Neural cell (in vitro differentiated cells): ENCODE measurements at regions not wholly inside any gene's neighbourhood (a gene's known extent, or its start where the extent isn't known, plus 50 kb on each side); places are given as distances from the start of the nearest gene placed in this dataset.

Experiments used
- H2AFZ ChIP-seq: fragments of 200-600, 300-800 bp; sonication (generic), shearing (Covaris generic); 2 replicates; pipeline ENCODE4 v1.6.0; 2014; ENCODE audit warnings: low read depth, mild to moderate bottlenecking, antibody characterized with exemption, low read length, moderate library complexity
- H3F3A ChIP-seq: fragments of 200-600 bp; shearing (Covaris generic); 2 replicates; pipeline ENCODE4 v1.6.1; 2016; ENCODE audit warnings: mild to moderate bottlenecking, moderate library complexity, mixed read lengths, antibody characterized with exemption, low read length; ENCODE audit not compliant: insufficient read depth, poor library complexity, severe bottlenecking
- H3K27ac ChIP-seq: fragments of 200-600, 300-800 bp; sonication (generic), shearing (Covaris generic); 2 replicates; pipeline ENCODE4 v1.5.1; 2014; ENCODE audit warnings: mild to moderate bottlenecking, low read length, moderate library complexity
- H3K27me3 ChIP-seq: fragments of 300-800, 200-600 bp; sonication (generic), shearing (Covaris generic); 2 replicates; pipeline ENCODE4 v1.6.0; 2014; ENCODE audit warnings: mild to moderate bottlenecking, low read depth, low read length, moderate library complexity; ENCODE audit not compliant: insufficient read depth
- H3K36me3 ChIP-seq: fragments of 300-800, 200-600 bp; sonication (generic), shearing (Covaris generic); 2 replicates; pipeline ENCODE4 v1.5.1; 2014; ENCODE audit warnings: mild to moderate bottlenecking, antibody characterized with exemption, low read length, moderate library complexity; ENCODE audit not compliant: insufficient read depth
- H3K4me2 ChIP-seq: fragments of 300-800, 200-600 bp; sonication (generic), shearing (Covaris generic); 2 replicates; pipeline ENCODE4 v1.6.0; 2014; ENCODE audit warnings: mild to moderate bottlenecking, low read length
- H3K4me3 ChIP-seq: fragments of 300-800, 200-600 bp; sonication (generic), shearing (Covaris generic); 2 replicates; pipeline ENCODE4 v1.5.1; 2014; ENCODE audit warnings: mild to moderate bottlenecking, low read length, moderate library complexity
- H3K79me2 ChIP-seq: fragments of 200-600 bp; shearing (Covaris generic); replicated peaks from 2 replicates; pipeline ENCODE4 v1.6.0; 2014; ENCODE audit warnings: mild to moderate bottlenecking, low read length, moderate library complexity; ENCODE audit not compliant: insufficient read depth
- H3K9ac ChIP-seq: fragments of 300-800, 200-600 bp; sonication (generic), shearing (Covaris generic); 2 replicates; pipeline ENCODE4 v1.6.1; 2016; ENCODE audit warnings: mild to moderate bottlenecking, low read length, mixed read lengths
- H3K9me2 ChIP-seq: fragments of 200-600 bp; shearing (Covaris generic); 2 replicates; pipeline ENCODE4 v1.6.1; 2016; ENCODE audit warnings: mild to moderate bottlenecking, low read length, mixed read lengths; ENCODE audit not compliant: insufficient read depth
- H3K9me3 ChIP-seq: fragments of 200-600, 300-800 bp; sonication (generic), shearing (Covaris generic); 2 replicates; pipeline ENCODE4 v1.6.1; 2016; ENCODE audit warnings: mild to moderate bottlenecking, mixed run types, low read length, moderate library complexity, mixed read lengths
- H4K20me1 ChIP-seq: fragments of 200-600 bp; shearing (Covaris generic); 2 replicates; pipeline ENCODE4 v1.6.1; 2016; ENCODE audit warnings: mild to moderate bottlenecking, mixed run types; ENCODE audit not compliant: insufficient read depth
- CTCF ChIP-seq: fragments of 450-650 bp; IDR thresholded peaks from 2 replicates; pipeline ENCODE4 v1.5.1; 2014; ENCODE audit warnings: antibody characterized with exemption, mild to moderate bottlenecking, moderate library complexity; ENCODE audit not compliant: poor library complexity, severe bottlenecking
- EP300 ChIP-seq: fragments of 450-650 bp; conservative IDR thresholded peaks from 2 replicates; pipeline ENCODE4 v1.6.1; 2014; ENCODE audit warnings: antibody characterized with exemption, mild to moderate bottlenecking, moderate library complexity; ENCODE audit not compliant: poor library complexity, severe bottlenecking
- EZH2 ChIP-seq: fragments of 200-600, 300-800 bp; shearing (Covaris generic), sonication (generic); IDR thresholded peaks from 2 replicates; pipeline ENCODE4 v1.6.1; 2014; ENCODE audit warnings: antibody characterized with exemption, low read length, borderline replicate concordance, mild to moderate bottlenecking; ENCODE audit not compliant: insufficient read depth, poor library complexity, severe bottlenecking
- MXI1 ChIP-seq: fragments of 450-650 bp; conservative IDR thresholded peaks from 2 replicates; pipeline ENCODE4 v1.6.1; 2014; ENCODE audit warnings: antibody characterized with exemption, mild to moderate bottlenecking; ENCODE audit not compliant: poor library complexity, severe bottlenecking
- POLR2AphosphoS5 ChIP-seq: IDR thresholded peaks from 2 replicates; pipeline ENCODE4 v1.6.1; 2012
- RAD21 ChIP-seq: fragments of 450-650 bp; conservative IDR thresholded peaks from 2 replicates; pipeline ENCODE4 v1.6.1; 2014; ENCODE audit warnings: antibody characterized with exemption, mild to moderate bottlenecking, moderate library complexity
- REST ChIP-seq: IDR thresholded peaks from 2 replicates; pipeline ENCODE4 v1.6.1; 2012; ENCODE audit warnings: borderline replicate concordance
- SMC3 ChIP-seq: fragments of 450-650 bp; conservative IDR thresholded peaks from 2 replicates; pipeline ENCODE4 v1.6.1; 2014; ENCODE audit warnings: antibody characterized with exemption, mild to moderate bottlenecking, moderate library complexity; ENCODE audit not compliant: poor library complexity
- TAF1 ChIP-seq: IDR thresholded peaks from 2 replicates; pipeline ENCODE4 v1.6.1; 2012; ENCODE audit warnings: low read depth

GRCh38 chr4:175905925-175906324 lies 93.9 kb upstream of the GPM6A start:
- Histone ChIP-seq H3K9me3 (no peaks in the 10 kb centered on the region), H2AFZ (peak overlapping the region; percentile 11), H3K9ac (peak overlapping the region; percentile 32), H3K4me2 (peak overlapping the region; percentile 57), H3K27me3 (no peaks in the 10 kb centered on the region), H3F3A (peaks cover 3% of the 10 kb centered on the region), H3K36me3 (no peaks in the 10 kb centered on the region), H3K4me3 (peak overlapping the region; percentile 43), H3K9me2 (no peaks in the 10 kb centered on the region), H4K20me1 (no peaks in the 10 kb centered on the region), H3K79me2 (no peaks in the 10 kb centered on the region), H3K27ac (peak overlapping the region; percentile 69)
- TF ChIP-seq EZH2 = no peak
- TF ChIP-seq REST = peak; percentile 53
- TF ChIP-seq POLR2AphosphoS5 = peak; percentile 58
- no peak for TF ChIP-seq RAD21
- TF ChIP-seq MXI1 = no peak
- TF ChIP-seq SMC3 = no peak
- no peak for TF ChIP-seq TAF1
- no peak for TF ChIP-seq EP300
- no peak for TF ChIP-seq CTCF

- no peaks in the 10 kb centered on the region for H4K20me1 ChIP-seq
- H3K9ac ChIP-seq = peak overlapping the region; percentile 32
- peak overlapping the region; percentile 69 for H3K27ac ChIP-seq
- H3K4me2 ChIP-seq = peak overlapping the region; percentile 57
- no peaks in the 10 kb centered on the region for H3K27me3 ChIP-seq
- no peaks in the 10 kb centered on the region for H3K79me2 ChIP-seq
- peak overlapping the region; percentile 43 for H3K4me3 ChIP-seq
- no peaks in the 10 kb centered on the region for H3K36me3 ChIP-seq
- no peak overlapping the region for H2AFZ ChIP-seq
- no peak for TF ChIP-seq SMC3
- TF ChIP-seq REST = no peak
- no peak for TF ChIP-seq EZH2
- TF ChIP-seq CTCF = no peak
- TF ChIP-seq MXI1 = no peak
- TF ChIP-seq EP300 = peak; percentile 62
- TF ChIP-seq POLR2AphosphoS5 = no peak
- no peak for TF ChIP-seq TAF1
- peak; percentile 19 for TF ChIP-seq RAD21
- peaks cover 3% of the 10 kb centered on the region for H3F3A ChIP-seq
- H3K9me2 ChIP-seq = no peaks in the 10 kb centered on the region
- H3K9me3 ChIP-seq = no peaks in the 10 kb centered on the region
Measured at GRCh38 chr4:175906384-175906783, 94.3 kb upstream of the GPM6A start.
